ENCODE measurements at regions not wholly inside any gene's neighbourhood (a gene's known extent, or its start where the extent isn't known, plus 50 kb on each side); places are given as distances from the start of the nearest gene placed in this dataset.
A peak's percentile ranks its signal among the peaks of the same experiment; 100 is the strongest.

GRCh38 chr2:191566344-191566743 is 111.6 kb upstream of the NABP1 start:
- TF ChIP-seq CTCF (IDR thresholded peaks at IDR 0.05; ENCODE audit: borderline replicate concordance) = peak; percentile 79
- H3K4me1 ChIP-seq = no peaks in the 10 kb centered on the region
- no peak overlapping the region for H3K4me3 ChIP-seq
- no peaks in the 10 kb centered on the region for H3K9me3 ChIP-seq (replicated peaks)
- intact Hi-C loops (cut with micrococcal nuclease) = loop anchor here (5.0 kb wide), 1 partner anchor 126 kb away; no protein-coding TSS in a partner anchor
- no peaks in the 10 kb centered on the region for H3K36me3 ChIP-seq
- DNase-seq = peak; percentile 23
- no peak overlapping the region for H3K27ac ChIP-seq (replicated peaks)
- H3K27me3 ChIP-seq (ENCODE audit: low read depth) = peaks cover 53% of the 10 kb centered on the region

GRCh38 chr2:191567206-191567605 is 110.7 kb upstream of the NABP1 start:
- Histone ChIP-seq H3K36me3 (no peaks in the 10 kb centered on the region), H3K4me3 (no peak overlapping the region), H3K27ac (replicated peaks) (no peak overlapping the region), H3K27me3 (ENCODE audit: low read depth) (peaks cover 48% of the 10 kb centered on the region), H3K4me1 (no peaks in the 10 kb centered on the region), H3K9me3 (replicated peaks) (no peaks in the 10 kb centered on the region)
- no peak for TF ChIP-seq CTCF (IDR thresholded peaks at IDR 0.05; ENCODE audit: borderline replicate concordance)
- no peak for DNase-seq
- intact Hi-C loops (cut with micrococcal nuclease) = loop anchor here (5.0 kb wide), 1 partner anchor 125 kb away; no protein-coding TSS in a partner anchor

GRCh38 chr2:191569025-191569424 is 108.9 kb upstream of the NABP1 start:
- intact Hi-C loops (cut with micrococcal nuclease) = loop anchor here (5.0 kb wide), 1 partner anchor 123 kb away; no protein-coding TSS in a partner anchor
- no peak for TF ChIP-seq CTCF (IDR thresholded peaks at IDR 0.05; ENCODE audit: borderline replicate concordance)

GRCh38 chr2:191571163-191571769 is 106.7 kb upstream of the NABP1 start:
- no peak for TF ChIP-seq CTCF (IDR thresholded peaks at IDR 0.05; ENCODE audit: borderline replicate concordance)
- intact Hi-C loops (cut with micrococcal nuclease) = no loop called here
- no peaks in the 10 kb centered on the region for H3K36me3 ChIP-seq
- no peaks in the 10 kb centered on the region for H3K4me1 ChIP-seq
- peak overlapping the region; percentile 27 for H3K4me3 ChIP-seq
- H3K9me3 ChIP-seq (replicated peaks) = no peaks in the 10 kb centered on the region
- no peak for DNase-seq
- peaks cover 19% of the 10 kb centered on the region for H3K27me3 ChIP-seq (ENCODE audit: low read depth)
- H3K27ac ChIP-seq (replicated peaks) = no peak overlapping the region

More at GRCh38 chr2:191569025-191569424, 108.9 kb upstream of the NABP1 start:
- Histone ChIP-seq H3K4me1 (no peaks in the 10 kb centered on the region), H3K9me3 (replicated peaks) (no peaks in the 10 kb centered on the region), H3K27me3 (ENCODE audit: low read depth) (peaks cover 31% of the 10 kb centered on the region), H3K36me3 (no peaks in the 10 kb centered on the region), H3K27ac (replicated peaks) (no peak overlapping the region), H3K4me3 (no peak overlapping the region)
- no peak for DNase-seq

GRCh38 chr2:191572319-191572718 is 105.6 kb upstream of the NABP1 start:
- no peak for DNase-seq
- H3K27ac ChIP-seq (replicated peaks) = no peak overlapping the region
- no peaks in the 10 kb centered on the region for H3K36me3 ChIP-seq
- no peak for TF ChIP-seq CTCF (IDR thresholded peaks at IDR 0.05; ENCODE audit: borderline replicate concordance)
- no peaks in the 10 kb centered on the region for H3K4me1 ChIP-seq
- H3K4me3 ChIP-seq = no peak overlapping the region
- intact Hi-C loops (cut with micrococcal nuclease) = no loop called here
- H3K9me3 ChIP-seq (replicated peaks) = no peaks in the 10 kb centered on the region
- H3K27me3 ChIP-seq (ENCODE audit: low read depth) = peaks cover 19% of the 10 kb centered on the region
